H1 (cell line): ENCODE measurements at regions not wholly inside any gene's neighbourhood (a gene's known extent, or its start where the extent isn't known, plus 50 kb on each side); places are given as distances from the start of the nearest gene placed in this dataset.

ENCODE experiments used
- CTCF ChIA-PET: fragments of 300-600 bp; sonication (Branson Sonifier 250); formaldehyde crosslinking; loops from one replicate; lab custom pipeline; 2021; ENCODE audit not compliant: partially characterized antibody; lab: Charles Lee
- POLR2A ChIA-PET: fragments of 300-600 bp; sonication (Branson Sonifier 250); formaldehyde crosslinking; loops from one replicate; lab custom pipeline; 2021; ENCODE audit warnings: inconsistent platforms; ENCODE audit not compliant: partially characterized antibody; lab: Charles Lee
- DNase-seq, 2 experiments: peaks; one replicate each; pipeline versions ENCODE4 v3.0.0 to v3.0.0-alpha.2; 2010 to 2022; ENCODE audit warnings: low spot score in 2 of 2, low read depth in 1 of 2, mixed read lengths in 1 of 2
- FAIRE-seq: peaks from 2 replicates; lab custom pipeline; 2011; peaks lifted over from hg19 to GRCh38; lab: Jason Lieb, UNC
- H2AFZ ChIP-seq: 2 replicates; pipeline ENCODE4 v1.8.1; 2012; ENCODE audit warnings: low read length, inconsistent platforms
- H2AK5ac ChIP-seq: 2 replicates; pipeline ENCODE4 v1.6.1; 2013; ENCODE audit warnings: low read depth, low read length
- H2BK120ac ChIP-seq: replicated peaks from 2 replicates; pipeline ENCODE3; 2013; ENCODE audit warnings: low read depth, low read length, inconsistent platforms
- H2BK12ac ChIP-seq: 2 replicates; pipeline ENCODE4 v1.6.1; 2013; ENCODE audit warnings: low read depth, low read length
- H2BK15ac ChIP-seq: 2 replicates; pipeline ENCODE4 v1.6.1; 2013; ENCODE audit warnings: low read length
- H2BK20ac ChIP-seq: 2 replicates; pipeline ENCODE4 v1.6.1; 2013; ENCODE audit warnings: low read length
- H2BK5ac ChIP-seq: 2 replicates; pipeline ENCODE4 v1.6.1; 2013; ENCODE audit warnings: low read depth, low read length
- H3K14ac ChIP-seq: 2 replicates; pipeline ENCODE4 v1.6.1; 2013; ENCODE audit warnings: inconsistent platforms; ENCODE audit not compliant: insufficient read length
- H3K18ac ChIP-seq: 2 replicates; pipeline ENCODE4 v1.6.1; 2013; ENCODE audit warnings: low read length; ENCODE audit errors: extremely low read depth
- H3K23ac ChIP-seq: 2 replicates; pipeline ENCODE4 v1.6.1; 2013; ENCODE audit warnings: inconsistent platforms; ENCODE audit not compliant: insufficient read length
- H3K23me2 ChIP-seq: 2 replicates; pipeline ENCODE4 v1.6.1; 2013; ENCODE audit warnings: low read depth, low read length
- H3K27ac ChIP-seq: 2 replicates; pipeline ENCODE4 v1.6.1; 2011; ENCODE audit warnings: low read depth, low read length, inconsistent platforms
- H3K27me3 ChIP-seq, 4 experiments: replicated peaks in 1 of 4; 1 replicate in 1 of 4; 2 replicates in 3 of 4; pipeline versions ENCODE4 v1.6.1 to v1.8.1; 2011 to 2013; ENCODE audit warnings: low read length in 3 of 4, mild to moderate bottlenecking in 3 of 4, inconsistent platforms in 2 of 4, mixed read lengths in 2 of 4, moderate library complexity in 1 of 4; ENCODE audit not compliant: control insufficient read depth in 3 of 4, insufficient read depth in 3 of 4; ENCODE audit errors: extremely low read depth in 1 of 4
- H3K36me3 ChIP-seq, 4 experiments: 2 replicates each; pipeline versions ENCODE4 v1.6.1 to v1.8.1; 2011 to 2013; ENCODE audit warnings: mild to moderate bottlenecking in 4 of 4, low read length in 3 of 4, moderate library complexity in 2 of 4, control low read depth in 1 of 4, inconsistent platforms in 1 of 4; ENCODE audit not compliant: insufficient read depth in 4 of 4, control insufficient read depth in 2 of 4
- H3K4ac ChIP-seq: replicated peaks from 2 replicates; pipeline ENCODE3; 2013; ENCODE audit warnings: low read length, low read depth, mixed read lengths, inconsistent platforms; ENCODE audit not compliant: insufficient read length
- H3K4me1 ChIP-seq, 4 experiments: replicated peaks in 1 of 4; 1 replicate in 1 of 4; 2 replicates in 3 of 4; pipeline versions ENCODE4 v1.6.1 to v1.8.1; 2011 to 2013; ENCODE audit warnings: low read length in 3 of 4, inconsistent platforms in 2 of 4, mixed read lengths in 1 of 4; ENCODE audit not compliant: insufficient read depth in 4 of 4, control insufficient read depth in 3 of 4
- H3K4me2 ChIP-seq, 2 experiments: 2 replicates each; pipeline versions ENCODE4 v1.6.1 to v1.8.1; 2011 to 2013; ENCODE audit warnings: low read depth in 2 of 2, low read length in 2 of 2, control low read depth in 1 of 2, inconsistent platforms in 1 of 2, mild to moderate bottlenecking in 1 of 2; ENCODE audit not compliant: insufficient read depth in 1 of 2
- H3K4me3 ChIP-seq, 4 experiments: fragments of 200-600, 300-600 bp in 1 of 4; sonication (generic), shearing (Covaris generic), sonication (Bioruptor Twin) in 1 of 4; 2 replicates each; pipeline versions ENCODE4 v1.5.1 to v1.8.1; 2011 to 2016; ENCODE audit warnings: low read length in 4 of 4, low read depth in 3 of 4, control low read depth in 2 of 4, inconsistent platforms in 2 of 4, mild to moderate bottlenecking in 2 of 4, mixed read lengths in 1 of 4, moderate library complexity in 1 of 4; ENCODE audit not compliant: insufficient read depth in 2 of 4; ENCODE audit errors: extremely low read depth in 1 of 4
- H3K56ac ChIP-seq: replicated peaks from 2 replicates; pipeline ENCODE3; 2013; ENCODE audit warnings: low read depth, mild to moderate bottlenecking, mixed read lengths, low read length, inconsistent platforms; ENCODE audit not compliant: insufficient read length
- H3K79me1 ChIP-seq: 2 replicates; pipeline ENCODE4 v1.6.1; 2013; ENCODE audit warnings: low read depth, low read length, control low read depth
- H3K79me2 ChIP-seq, 2 experiments: 2 replicates each; pipeline versions ENCODE4 v1.6.1 to v1.8.1; 2012 to 2013; ENCODE audit warnings: low read length in 2 of 2, mild to moderate bottlenecking in 2 of 2, inconsistent platforms in 1 of 2; ENCODE audit not compliant: insufficient read depth in 2 of 2, control insufficient read depth in 1 of 2
- H3K9ac ChIP-seq, 4 experiments: replicated peaks in 1 of 4; 1 replicate in 1 of 4; 2 replicates in 3 of 4; pipeline versions ENCODE4 v1.6.1 to v1.8.1; 2011 to 2013; ENCODE audit warnings: low read depth in 3 of 4, low read length in 3 of 4, control low read depth in 2 of 4, mild to moderate bottlenecking in 2 of 4, moderate library complexity in 2 of 4, inconsistent platforms in 1 of 4; ENCODE audit errors: extremely low read depth in 1 of 4
- H3K9me3 ChIP-seq, 2 experiments: 2 replicates each; pipeline versions ENCODE4 v1.6.1 to v1.8.1; 2012 to 2013; ENCODE audit warnings: mild to moderate bottlenecking in 2 of 2, moderate library complexity in 2 of 2, control low read depth in 1 of 2, inconsistent platforms in 1 of 2, low read depth in 1 of 2, low read length in 1 of 2, mixed read lengths in 1 of 2; ENCODE audit not compliant: insufficient read depth in 2 of 2
- H4K20me1 ChIP-seq, 2 experiments: replicated peaks in 1 of 2; 2 replicates each; pipeline versions ENCODE3 to v1.8.1; 2011 to 2013; ENCODE audit warnings: inconsistent platforms in 2 of 2, low read length in 2 of 2, mild to moderate bottlenecking in 1 of 2; ENCODE audit not compliant: insufficient read depth in 2 of 2, control insufficient read depth in 1 of 2
- H4K5ac ChIP-seq: 2 replicates; pipeline ENCODE4 v1.6.1; 2013; ENCODE audit warnings: low read length, low read depth, mixed read lengths, inconsistent platforms; ENCODE audit not compliant: insufficient read length
- H4K8ac ChIP-seq: 2 replicates; pipeline ENCODE4 v1.8.0; 2013; ENCODE audit warnings: mild to moderate bottlenecking, moderate library complexity, low read length, inconsistent platforms; ENCODE audit not compliant: insufficient read depth; ENCODE audit errors: extremely low read depth
- H4K91ac ChIP-seq: replicated peaks from 2 replicates; pipeline ENCODE3; 2013; ENCODE audit warnings: low read length, mixed read lengths, inconsistent platforms; ENCODE audit not compliant: insufficient read length
- ATF3 ChIP-seq: IDR thresholded peaks from 2 replicates; pipeline ENCODE4 v1.6.1; 2011; ENCODE audit warnings: low read depth, mild to moderate bottlenecking, low read length; ENCODE audit not compliant: insufficient read depth
- BACH1 ChIP-seq: IDR thresholded peaks from 2 replicates; pipeline ENCODE4 v1.6.1; 2012; ENCODE audit warnings: low read length, improper control_type of control experiment
- CTBP2 ChIP-seq: IDR thresholded peaks from 2 replicates; pipeline ENCODE4 v1.7.0; 2011; ENCODE audit warnings: borderline replicate concordance, mild to moderate bottlenecking, moderate library complexity, mixed read lengths, low read length; ENCODE audit not compliant: insufficient read depth, insufficient read length
- GTF2F1 ChIP-seq: IDR thresholded peaks from 2 replicates; pipeline ENCODE4 v1.6.1; 2012; ENCODE audit warnings: low read depth, low read length, improper control_type of control experiment, borderline replicate concordance
- HDAC6 ChIP-seq: IDR thresholded peaks from one replicate; pipeline ENCODE4 v1.7.1; 2012; ENCODE audit warnings: low read depth, mild to moderate bottlenecking, inconsistent platforms, low read length, moderate library complexity
- MAX ChIP-seq: IDR thresholded peaks from 2 replicates; pipeline ENCODE4 v1.6.1; 2012; ENCODE audit warnings: inconsistent platforms
- RAD21 ChIP-seq, 2 experiments: IDR thresholded peaks in 1 of 2; conservative IDR thresholded peaks in 1 of 2; 2 replicates each; pipeline ENCODE4 v1.6.1; 2011; ENCODE audit warnings: low read depth in 2 of 2, low read length in 2 of 2, improper control_type of control experiment in 1 of 2, inconsistent platforms in 1 of 2, mild to moderate bottlenecking in 1 of 2, moderate library complexity in 1 of 2
- RFX5 ChIP-seq: IDR thresholded peaks from 2 replicates; pipeline ENCODE4 v1.6.1; 2011; ENCODE audit warnings: low read depth, low read length, improper control_type of control experiment, borderline replicate concordance
- RNF2 ChIP-seq: fragments of 200-900, 300-1000 bp; sonication (generic); IDR thresholded peaks from 2 replicates; pipeline ENCODE4 v1.7.1; 2016; ENCODE audit warnings: borderline replicate concordance, low read depth, mild to moderate bottlenecking, antibody characterized with exemption, low read length; ENCODE audit not compliant: poor library complexity, severe bottlenecking; ENCODE audit errors: missing control alignments
- RXRA ChIP-seq: IDR thresholded peaks from 2 replicates; pipeline ENCODE4 v1.6.1; 2011; ENCODE audit warnings: low read depth, mild to moderate bottlenecking, low read length, moderate library complexity; ENCODE audit not compliant: insufficient read depth
- SIRT6 ChIP-seq: IDR thresholded peaks from one replicate; pipeline ENCODE4 v1.7.1; 2012; ENCODE audit warnings: low read length, inconsistent platforms
- TAF7 ChIP-seq: optimal IDR thresholded peaks from 2 replicates; pipeline ENCODE3; 2011; ENCODE audit warnings: low read depth, mild to moderate bottlenecking, inconsistent platforms, low read length, moderate library complexity, borderline replicate concordance
- WGBS, 2 experiments: shearing (Covaris generic) in 1 of 2; methylation state at CpG; one replicate each; pipeline versions ENCODE4 v1.1.6 to v1.1.7; 2013 to 2015; ENCODE audit warnings: low lambda C conversion rate in 2 of 2, mixed read lengths in 2 of 2, inconsistent platforms in 1 of 2, low coverage in 1 of 2, missing lambda C conversion rate in 1 of 2; ENCODE audit not compliant: insufficient replicate concordance in 2 of 2, insufficient coverage in 1 of 2, insufficient read length in 1 of 2; ENCODE audit errors: extremely low coverage in 1 of 2, missing lambda C conversion rate in 1 of 2; 5-methylcytosine and 5-hydroxymethylcytosine counted together

GRCh38 chr4:58734030-58734674 lies 1624.0 kb upstream of the IGFBP7 start:
- no peak overlapping the region for H2BK20ac ChIP-seq
- 100% methylated on average over 1 of the region's 1 CpG; no CpG with 5 or more reads in 1 of the 2 experiments for WGBS, 2 experiments
- TF ChIP-seq TAF7 (no peak), ATF3 (no peak), RFX5 (no peak), HDAC6 (no peak), BACH1 (no peak), CTBP2 (no peak), RXRA (no peak), SIRT6 (no peak), RAD21 (IDR thresholded peaks at IDR 0.05 in 1 of 2, conservative IDR thresholded peaks at IDR 0.05 in 1 of 2; ENCODE audit: low read depth in 2 of 2, low read length in 2 of 2) (no peak), GTF2F1 (no peak), RNF2 (no peak), MAX (no peak)

More at GRCh38 chr4:58734030-58734674, 1624.0 kb upstream of the IGFBP7 start:
- Histone ChIP-seq H3K27ac (no peak overlapping the region), H2AFZ (0 out of 2 replicates have a peak overlapping the region, but pooled peaks have one; percentile 57), H2BK120ac (no peak overlapping the region), H2BK12ac (no peak overlapping the region), H3K4me2 (no peak overlapping the region), H2AK5ac (no peak overlapping the region), H3K4ac (no peak overlapping the region), H3K56ac (no peak overlapping the region), H3K4me1 (no peaks in the 10 kb centered on the region), H3K14ac (no peak overlapping the region), H2BK15ac (no peak overlapping the region), H3K79me2 (no peaks in the 10 kb centered on the region), H3K18ac (no peak overlapping the region), H4K20me1 (no peaks in the 10 kb centered on the region), H3K9me3 (no peaks in the 10 kb centered on the region; a peak in 1 of 4 replicates), H3K27me3 (no peaks in the 10 kb centered on the region), H2BK5ac (no peak overlapping the region), H4K91ac (no peak overlapping the region), H4K5ac (no peak overlapping the region), H3K23ac (no peak overlapping the region), H3K9ac (no peak overlapping the region), H3K79me1 (no peaks in the 10 kb centered on the region), H3K4me3 (no peak overlapping the region), H3K23me2 (no peaks in the 10 kb centered on the region), H3K36me3 (no peaks in the 10 kb centered on the region), H4K8ac (no peak overlapping the region)
- ChIA-PET POLR2A (no interaction called here), CTCF (no interaction called here)
- DNase-seq: no peak
- no peak for FAIRE-seq
